GM12874 (cell line): ENCODE measurements at regions not wholly inside any gene's neighbourhood (a gene's known extent, or its start where the extent isn't known, plus 50 kb on each side); places are given as distances from the start of the nearest gene placed in this dataset.

ENCODE experiments used
- CTCF ChIP-seq: IDR thresholded peaks from 2 replicates; pipeline ENCODE4 v1.5.1; 2011; ENCODE audit warnings: low read depth, mild to moderate bottlenecking, control low read depth, low read length, moderate library complexity; ENCODE audit not compliant: insufficient read depth

- TF ChIP-seq CTCF: no peak
Measured at GRCh38 chr15:91578511-91578910, 275.0 kb upstream of the SLCO3A1 start.

GRCh38 chr15:91584895-91585294 is 268.6 kb upstream of the SLCO3A1 start:
- TF ChIP-seq CTCF: no peak

GRCh38 chr15:91586560-91586959 is 266.9 kb upstream of the SLCO3A1 start:
- no peak for TF ChIP-seq CTCF

- no peak for TF ChIP-seq CTCF
Measured at GRCh38 chr15:91589360-91589759, 264.1 kb upstream of the SLCO3A1 start.

- no peak for TF ChIP-seq CTCF
Measured at GRCh38 chr15:91592567-91592966, 260.9 kb upstream of the SLCO3A1 start.

GRCh38 chr15:91593067-91593466 is 260.4 kb upstream of the SLCO3A1 start:
- no peak for TF ChIP-seq CTCF

GRCh38 chr15:91593653-91594052 is 259.9 kb upstream of the SLCO3A1 start:
- no peak for TF ChIP-seq CTCF

- TF ChIP-seq CTCF: no peak
Measured at GRCh38 chr15:91599261-91599660, 254.2 kb upstream of the SLCO3A1 start.
